ENCODE measurements at regions not wholly inside any gene's neighbourhood (a gene's known extent, or its start where the extent isn't known, plus 50 kb on each side); places are given as distances from the start of the nearest gene placed in this dataset.

DNA sequence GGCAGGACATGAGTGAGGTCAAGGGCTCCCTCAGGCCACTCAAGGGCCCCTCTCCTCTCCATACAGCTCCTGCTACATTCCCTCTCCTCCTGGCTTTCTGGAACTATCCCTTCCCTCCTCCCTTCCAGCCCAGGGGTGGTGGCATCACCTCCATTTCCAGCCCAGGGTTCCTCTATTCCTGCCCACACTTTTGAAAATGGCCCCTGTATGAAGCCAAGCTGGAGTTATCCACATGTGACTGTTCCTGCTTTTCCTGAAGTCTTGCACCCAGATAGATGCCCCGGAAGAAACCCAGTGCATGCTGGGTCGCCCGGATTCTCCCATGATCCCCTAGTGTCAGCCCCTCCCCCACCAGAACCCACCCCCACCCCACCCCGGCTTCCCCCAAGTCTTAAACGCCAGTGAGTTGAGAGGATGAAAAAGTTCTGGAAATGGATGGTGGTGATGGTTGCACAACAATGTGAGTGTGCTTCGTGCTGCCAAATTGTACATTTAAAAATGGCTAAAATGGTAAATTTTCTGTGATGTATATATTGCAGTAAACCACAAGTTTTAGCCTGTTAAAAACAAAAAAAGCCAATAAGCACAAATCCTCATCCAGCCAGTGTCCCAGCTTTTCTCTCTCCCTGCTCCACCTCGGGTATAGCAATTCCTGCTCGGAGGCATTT is 136.9 kb downstream of the SCARB1 start:
- in situ Hi-C loops (cut with MboI; ENCODE audit: low sequenced_read_pairs) = no loop called here

DNA sequence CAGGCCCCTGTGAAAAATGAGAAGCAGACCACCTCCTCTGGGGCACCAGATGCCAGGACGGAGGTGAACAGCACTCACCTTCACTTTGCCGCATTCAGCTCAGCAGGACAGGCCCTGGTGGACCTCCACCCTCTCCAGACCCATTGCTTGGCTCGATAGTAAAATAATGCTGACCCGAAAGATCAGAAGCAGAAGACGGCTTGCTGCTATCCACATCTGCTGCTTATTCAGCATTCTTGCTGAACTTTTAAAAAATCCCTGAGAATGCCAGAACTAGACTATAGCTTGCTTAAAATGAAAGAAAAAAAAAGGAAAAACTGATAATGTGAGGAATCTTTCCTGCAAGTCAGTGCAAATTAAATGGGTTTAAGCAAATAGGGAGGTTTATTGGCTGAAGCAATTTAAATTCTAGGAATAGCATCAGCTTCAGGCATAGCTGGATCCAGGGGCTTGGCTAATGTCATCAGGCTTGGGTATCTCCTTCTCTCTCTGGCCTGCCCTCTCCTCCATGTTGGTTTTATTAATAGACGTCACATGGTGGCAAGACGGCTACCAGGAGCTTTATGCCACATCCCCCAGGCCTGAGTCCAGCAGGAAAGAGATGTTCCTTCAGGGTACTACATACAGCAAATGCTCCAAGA is 137.9 kb downstream of the SCARB1 start:
- in situ Hi-C loops (cut with MboI; ENCODE audit: low sequenced_read_pairs) = no loop called here

DNA sequence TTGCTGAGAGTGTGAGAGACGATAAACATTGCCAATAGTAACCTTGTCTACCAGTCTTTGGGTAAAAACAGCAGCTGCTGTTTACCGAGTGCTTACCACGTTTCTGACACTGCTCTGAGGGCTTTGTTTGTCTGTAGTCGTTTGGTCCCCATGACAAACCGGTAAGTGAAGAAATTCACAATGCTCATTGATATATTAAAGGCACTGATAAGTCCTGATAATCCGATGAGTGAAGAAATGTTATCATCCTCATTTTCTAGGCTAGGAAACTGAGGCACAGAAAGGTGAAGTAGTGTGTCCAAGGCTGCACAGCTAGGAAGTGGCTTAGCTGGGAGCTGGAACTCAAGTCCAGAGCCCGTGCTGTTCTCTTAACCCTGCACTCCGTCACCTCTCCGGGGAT is 138.6 kb downstream of the SCARB1 start:
- in situ Hi-C loops (cut with MboI; ENCODE audit: low sequenced_read_pairs) = no loop called here

DNA sequence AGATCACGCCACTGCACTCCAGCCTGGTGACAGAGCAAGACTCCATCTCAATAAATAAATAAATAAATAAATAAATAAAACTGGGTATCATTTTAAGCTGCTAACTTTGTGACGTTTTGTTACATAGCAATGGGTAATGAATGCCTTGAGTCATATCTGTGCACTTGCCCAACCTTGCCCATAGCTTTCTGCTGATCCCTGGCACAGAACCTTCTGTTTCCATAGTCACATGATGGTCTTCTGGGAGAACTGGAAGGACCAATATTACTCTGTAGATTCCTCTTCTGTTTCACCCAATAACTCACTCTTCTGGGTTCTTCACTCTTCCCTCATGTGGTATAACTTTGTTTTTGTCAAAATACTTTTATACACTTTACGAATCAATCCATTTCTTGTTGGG is 140.8 kb downstream of the SCARB1 start:
- in situ Hi-C loops (cut with MboI; ENCODE audit: low sequenced_read_pairs) = no loop called here

DNA sequence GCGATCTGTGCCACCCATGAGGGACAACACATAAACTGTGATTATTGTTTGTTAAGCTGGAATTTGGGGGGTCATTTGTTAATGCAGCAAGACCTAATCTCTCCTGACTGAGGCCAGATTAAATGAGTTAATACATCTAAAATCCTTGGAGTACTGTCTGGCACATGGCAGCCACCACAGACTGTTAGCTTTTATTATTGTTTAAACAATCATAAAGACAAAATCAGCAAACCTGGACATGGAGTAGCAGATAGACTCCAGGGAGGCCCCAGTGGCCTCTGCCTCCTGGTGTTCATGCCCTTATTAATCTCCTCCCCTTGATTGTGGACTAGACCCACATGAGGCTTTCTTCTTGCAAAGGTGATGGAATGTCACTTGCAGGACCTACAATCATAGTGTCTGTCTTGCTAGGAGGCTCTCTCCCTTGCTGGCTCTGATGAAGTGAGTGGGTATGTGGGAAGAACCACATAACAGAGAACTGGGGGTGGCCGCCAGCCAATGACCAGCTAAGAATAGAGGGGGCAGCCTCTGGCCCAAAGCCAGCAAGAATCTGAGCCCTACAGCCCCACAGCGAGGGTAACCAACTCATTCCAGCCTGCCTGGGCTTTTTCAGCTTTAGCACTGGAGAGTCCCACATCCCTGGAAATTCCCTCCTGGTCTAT is 142.0 kb downstream of the SCARB1 start:
- in situ Hi-C loops (cut with MboI; ENCODE audit: low sequenced_read_pairs) = no loop called here

DNA sequence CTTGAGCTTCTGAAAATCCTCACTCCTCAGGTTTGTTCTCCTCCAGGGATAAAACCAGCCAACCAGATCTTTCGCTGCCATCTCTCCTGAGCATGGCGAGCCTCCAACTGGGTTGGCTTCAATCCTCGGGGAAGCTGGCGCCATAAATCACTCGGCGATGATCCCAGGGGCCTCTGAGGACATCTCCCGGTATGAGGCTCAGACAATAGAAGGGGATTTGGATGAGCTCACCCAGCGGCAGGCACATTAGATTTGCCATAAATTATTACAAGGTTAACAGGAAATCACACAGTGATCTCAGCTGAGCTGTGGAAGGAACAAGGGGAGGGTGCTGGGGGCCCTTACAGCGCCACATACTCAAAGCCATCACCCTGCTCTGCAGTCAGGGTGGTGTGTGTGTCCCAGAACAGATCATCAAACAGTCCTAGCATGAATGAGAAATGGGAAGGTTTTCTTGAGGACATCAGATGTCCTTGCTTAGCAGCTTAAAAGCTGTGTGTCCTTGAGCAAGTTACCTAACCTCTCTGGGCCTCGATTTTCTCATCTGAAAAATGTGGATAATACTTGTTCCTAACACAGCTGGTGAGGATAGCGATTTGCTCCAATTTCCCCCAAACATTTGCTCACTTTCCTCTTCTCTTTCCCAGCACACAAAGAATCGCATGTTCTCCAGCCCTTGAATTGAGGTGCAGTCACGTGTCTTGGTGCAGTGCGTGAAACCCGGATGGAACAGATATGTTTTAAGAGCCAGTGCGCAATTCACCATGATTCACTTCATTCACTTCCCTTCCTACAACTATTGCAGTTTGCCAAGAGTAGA is 142.8 kb downstream of the SCARB1 start:
- in situ Hi-C loops (cut with MboI; ENCODE audit: low sequenced_read_pairs) = no loop called here

DNA sequence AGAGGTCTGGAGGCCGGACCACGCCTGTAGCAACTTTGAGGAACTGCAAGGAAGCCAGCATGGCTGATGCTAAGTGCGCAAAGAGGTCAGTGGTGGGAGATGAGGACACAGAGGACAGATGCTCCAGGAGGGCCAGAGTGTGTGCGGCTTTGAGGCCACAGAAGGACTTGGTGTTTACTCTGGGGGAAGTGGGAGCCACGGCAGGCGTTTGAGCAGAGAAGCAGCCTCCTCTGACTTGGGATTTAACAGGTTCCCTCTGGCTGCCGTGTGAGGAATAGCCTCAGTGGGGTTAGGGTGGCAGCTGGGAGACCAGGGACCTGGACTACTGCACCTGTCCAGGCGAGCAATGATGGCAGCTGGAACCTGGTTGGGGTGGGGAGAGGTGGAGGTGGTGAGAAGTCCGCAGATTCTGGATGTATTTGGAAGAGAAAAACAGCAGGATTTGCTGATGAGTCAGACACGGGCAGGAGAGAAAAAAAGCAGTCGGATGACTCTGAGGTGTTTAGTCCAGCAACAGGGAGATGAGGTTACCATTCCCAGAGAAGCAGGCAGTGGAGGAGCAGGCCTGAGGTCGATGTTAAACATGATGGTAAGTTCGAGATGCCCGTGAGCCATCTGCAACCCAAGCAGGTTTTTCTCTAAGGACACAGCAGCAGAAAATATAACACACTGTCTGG is 143.5 kb downstream of the SCARB1 start:
- in situ Hi-C loops (cut with MboI; ENCODE audit: low sequenced_read_pairs) = no loop called here

DNA sequence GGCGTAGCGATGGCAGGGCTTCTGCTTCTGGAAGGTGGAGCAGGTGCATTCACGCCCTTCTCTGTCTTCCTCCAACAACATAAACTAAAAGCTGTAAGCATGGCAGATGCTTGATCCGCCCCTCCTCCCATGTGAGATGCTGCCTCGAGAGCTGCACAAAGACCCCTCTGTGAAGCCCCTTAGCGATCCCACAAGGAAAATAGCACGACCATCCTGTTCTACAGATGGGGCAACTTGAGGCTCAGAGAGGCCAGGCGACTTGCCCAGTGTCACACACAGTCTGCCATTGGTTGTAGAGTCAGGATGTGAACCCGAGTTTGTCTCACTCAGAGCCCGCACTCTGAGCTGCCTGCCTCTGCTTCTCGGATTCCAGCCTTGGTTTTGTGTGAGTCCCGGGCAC is 144.4 kb downstream of the SCARB1 start:
- in situ Hi-C loops (cut with MboI; ENCODE audit: low sequenced_read_pairs) = no loop called here

DNA sequence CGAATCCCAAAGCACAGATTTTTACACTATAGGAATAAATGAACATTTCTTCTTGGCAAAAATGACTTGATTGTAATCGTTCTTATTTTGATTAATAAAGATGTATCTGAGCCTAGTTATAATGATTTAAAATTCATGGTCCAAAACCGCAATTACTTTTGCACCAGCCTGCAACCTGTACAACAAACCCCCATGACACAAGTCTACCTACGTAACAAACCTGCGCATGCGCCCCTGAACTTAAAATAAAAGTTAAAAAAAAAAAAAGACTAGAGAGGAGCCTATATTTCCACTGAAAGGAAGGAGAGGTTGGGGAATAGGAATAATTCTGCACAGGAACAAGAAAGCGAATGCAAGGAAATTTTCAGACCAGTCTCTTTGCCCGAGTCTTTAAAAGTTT is 145.2 kb downstream of the SCARB1 start:
- in situ Hi-C loops (cut with MboI; ENCODE audit: low sequenced_read_pairs) = no loop called here

DNA sequence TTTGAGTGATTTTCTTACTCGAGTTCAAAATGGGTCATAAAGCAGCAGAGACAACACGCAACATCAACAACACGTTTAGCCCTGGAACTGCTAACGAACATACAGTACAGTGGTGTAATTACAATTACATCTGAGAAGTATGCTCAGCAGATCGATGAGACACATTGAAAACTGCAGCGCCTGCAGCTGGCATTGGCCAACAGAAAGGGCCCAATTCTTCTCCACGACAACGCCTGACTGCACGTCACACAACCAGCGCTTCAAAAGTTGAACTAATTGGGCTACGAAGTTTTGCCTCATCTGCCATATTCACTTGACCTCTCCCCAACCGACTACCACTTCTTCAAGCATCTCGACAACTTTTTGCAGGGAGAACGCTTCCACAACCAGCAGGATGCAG is 145.6 kb downstream of the SCARB1 start:
- in situ Hi-C loops (cut with MboI; ENCODE audit: low sequenced_read_pairs) = no loop called here

DNA sequence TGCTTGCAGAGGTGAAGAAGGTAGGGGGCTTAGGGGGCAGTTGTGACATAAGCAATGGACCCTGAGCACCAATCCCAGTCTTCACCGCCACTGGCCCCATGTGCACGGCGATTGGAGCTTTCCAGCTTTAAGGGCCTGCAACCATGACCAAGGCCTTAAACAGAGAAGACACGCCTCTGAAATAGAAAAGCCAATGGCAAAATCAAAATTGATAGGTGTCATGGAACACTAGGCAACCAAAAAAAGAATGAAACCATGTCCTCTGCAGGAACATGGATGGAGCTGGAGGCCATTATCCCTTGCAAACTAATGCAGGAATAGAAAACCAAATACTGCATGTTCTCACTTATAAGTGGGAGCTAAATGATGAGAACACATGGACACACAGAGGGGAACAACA is 146.3 kb downstream of the SCARB1 start:
- in situ Hi-C loops (cut with MboI; ENCODE audit: low sequenced_read_pairs) = no loop called here

DNA sequence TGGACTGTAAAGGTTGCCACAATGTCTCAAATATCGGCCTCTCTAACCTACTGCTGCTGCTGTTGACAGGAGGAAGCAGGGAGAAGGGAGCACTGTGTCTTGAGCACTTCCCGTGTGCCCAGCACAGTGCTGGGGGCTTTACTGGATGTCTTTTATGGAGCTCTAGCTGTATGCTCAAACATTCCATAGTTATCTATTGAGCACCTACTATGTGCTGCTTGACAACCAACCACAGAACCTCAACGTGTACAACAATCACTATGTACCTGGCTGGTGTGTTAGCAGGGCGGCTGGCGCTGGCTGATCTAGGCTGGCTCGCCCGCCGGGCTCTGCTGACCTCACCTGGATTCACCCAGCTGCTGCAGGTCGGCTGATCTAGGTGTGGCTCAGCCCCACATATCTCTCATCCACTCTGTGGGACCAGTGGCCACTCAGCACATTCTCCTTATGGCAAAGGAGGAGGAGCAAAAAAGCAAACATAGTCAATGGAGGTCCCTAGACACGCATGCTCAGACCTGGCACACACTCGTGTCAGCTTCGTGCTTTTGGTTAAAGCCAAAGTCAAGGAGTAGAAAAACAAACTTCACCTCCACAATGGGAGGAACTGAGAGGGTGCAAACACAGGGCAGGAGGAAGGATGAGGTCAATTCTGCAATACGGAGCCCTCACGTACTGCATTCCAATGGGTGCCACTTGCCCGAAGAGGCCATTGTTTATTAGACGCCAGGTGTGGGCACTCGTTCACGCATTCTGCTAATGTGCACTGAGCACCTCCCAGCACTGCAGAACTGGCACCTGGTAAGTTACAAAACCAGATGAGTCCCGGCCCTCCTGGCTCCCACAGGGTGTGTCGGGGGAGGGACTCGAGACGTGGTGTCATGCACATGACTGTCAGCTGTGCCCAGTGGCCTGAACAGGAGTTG is 147.2 kb downstream of the SCARB1 start:
- in situ Hi-C loops (cut with MboI; ENCODE audit: low sequenced_read_pairs) = no loop called here

DNA sequence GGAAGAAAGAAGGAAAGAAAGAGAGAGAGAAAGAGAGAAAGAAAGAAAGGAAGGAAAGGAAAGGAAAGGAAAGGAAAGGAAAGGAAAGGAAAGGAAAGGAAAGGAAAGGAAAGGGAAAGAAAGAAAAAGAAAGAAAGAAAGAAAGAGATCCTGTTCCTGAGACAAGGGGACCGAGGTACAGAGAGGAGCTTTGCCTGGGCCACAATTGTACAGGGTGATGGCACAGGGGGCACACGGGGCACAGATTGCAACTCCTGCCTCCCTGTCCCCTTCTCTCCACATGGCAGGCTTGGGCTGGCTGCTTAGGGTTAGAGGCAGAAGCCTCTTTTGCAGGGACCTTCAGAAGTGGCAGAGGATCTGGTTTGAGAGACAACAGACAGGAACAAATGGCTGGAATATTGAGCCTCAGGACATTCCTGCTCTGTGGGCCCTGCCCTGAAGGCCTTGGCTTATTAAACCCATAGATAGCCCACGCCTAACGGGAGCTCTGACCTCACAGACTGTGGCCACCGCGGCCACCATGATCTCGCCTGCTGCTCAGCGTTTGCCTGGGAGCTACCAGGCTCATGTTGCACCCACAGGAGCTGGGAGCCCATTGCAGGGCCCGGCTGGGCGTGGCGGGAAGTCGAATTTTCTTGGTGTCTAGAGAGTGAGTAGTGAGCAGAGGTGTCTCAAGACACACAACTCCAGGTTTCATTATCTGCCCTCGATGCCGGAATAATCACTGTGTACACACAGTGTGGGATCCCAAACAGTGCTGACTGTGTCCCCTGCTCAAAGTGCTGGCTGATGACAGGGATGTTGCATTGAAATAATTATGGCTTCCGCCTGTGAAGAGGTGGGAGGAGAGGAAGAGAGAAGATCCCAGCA is 147.9 kb upstream of the NCOR2 start:
- in situ Hi-C loops (cut with MboI; ENCODE audit: low sequenced_read_pairs) = no loop called here

DNA sequence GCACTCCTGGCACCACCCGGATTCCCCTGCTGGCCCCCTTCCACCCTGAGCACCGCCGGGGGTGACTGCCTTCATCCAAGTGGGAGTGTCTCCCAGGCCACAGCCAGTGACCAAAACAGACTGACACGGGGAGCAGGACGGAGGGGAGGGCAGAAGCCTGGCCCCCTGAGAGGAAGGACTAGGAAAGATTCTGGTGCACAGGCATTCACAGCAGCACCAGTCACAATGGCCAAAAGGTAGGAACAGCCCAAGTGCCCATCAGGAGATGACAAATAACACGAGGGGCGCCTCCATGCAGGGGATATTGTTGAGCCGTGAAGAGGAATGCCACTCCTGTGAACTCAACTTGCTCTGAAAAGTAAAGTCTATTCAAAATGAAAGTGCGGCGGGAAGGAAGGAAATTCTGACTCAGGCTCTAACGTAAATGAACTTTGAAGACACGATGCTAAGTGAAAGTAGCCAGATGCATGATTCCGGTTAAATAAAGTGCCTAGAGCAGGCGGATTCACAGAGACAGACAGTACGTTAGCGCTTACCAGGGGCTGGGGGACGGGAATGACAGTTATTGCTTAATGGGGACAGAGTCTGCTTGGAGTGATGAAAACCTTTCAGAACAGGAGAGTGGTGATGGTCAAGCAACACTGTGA is 146.1 kb upstream of the NCOR2 start:
- in situ Hi-C loops (cut with MboI; ENCODE audit: low sequenced_read_pairs) = no loop called here

DNA sequence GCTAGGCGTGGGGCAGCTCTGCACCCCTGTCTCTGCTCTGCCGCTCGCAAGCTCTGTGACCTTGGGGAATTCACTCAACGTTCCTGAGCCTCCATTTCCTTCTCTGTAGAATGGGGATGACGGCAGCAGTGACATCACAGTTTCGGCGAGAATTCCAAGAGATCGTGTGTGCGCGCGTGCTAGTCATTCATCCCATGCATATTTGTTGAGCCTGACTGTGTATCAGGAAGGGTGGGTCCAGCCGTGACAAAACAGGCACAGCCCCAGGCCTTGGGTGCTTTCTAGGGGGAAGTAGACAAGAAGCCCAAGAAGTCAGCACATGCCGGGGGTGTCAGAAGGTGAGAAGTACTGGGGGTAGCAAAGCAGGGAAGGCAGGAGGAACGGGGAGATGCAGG is 145.6 kb upstream of the NCOR2 start:
- in situ Hi-C loops (cut with MboI; ENCODE audit: low sequenced_read_pairs) = no loop called here

DNA sequence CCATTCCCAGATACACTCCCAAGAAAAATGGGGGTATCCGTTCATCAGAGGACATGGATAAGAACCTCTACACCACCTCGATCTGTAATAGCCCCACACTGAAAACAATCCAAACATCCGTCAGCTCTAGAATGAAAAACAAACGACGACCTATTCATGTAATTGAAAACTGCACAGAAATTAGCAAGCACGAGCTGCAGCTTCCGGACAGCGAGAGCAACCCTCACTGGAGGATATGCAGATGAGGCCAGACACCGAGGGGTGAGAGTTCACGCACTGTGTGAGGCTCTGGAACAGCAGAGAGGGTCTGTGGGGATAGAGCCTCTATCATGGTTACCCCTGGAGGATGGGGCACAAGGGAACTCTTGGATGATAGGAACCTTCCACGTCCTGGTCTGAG is 143.9 kb upstream of the NCOR2 start:
- in situ Hi-C loops (cut with MboI; ENCODE audit: low sequenced_read_pairs) = no loop called here

DNA sequence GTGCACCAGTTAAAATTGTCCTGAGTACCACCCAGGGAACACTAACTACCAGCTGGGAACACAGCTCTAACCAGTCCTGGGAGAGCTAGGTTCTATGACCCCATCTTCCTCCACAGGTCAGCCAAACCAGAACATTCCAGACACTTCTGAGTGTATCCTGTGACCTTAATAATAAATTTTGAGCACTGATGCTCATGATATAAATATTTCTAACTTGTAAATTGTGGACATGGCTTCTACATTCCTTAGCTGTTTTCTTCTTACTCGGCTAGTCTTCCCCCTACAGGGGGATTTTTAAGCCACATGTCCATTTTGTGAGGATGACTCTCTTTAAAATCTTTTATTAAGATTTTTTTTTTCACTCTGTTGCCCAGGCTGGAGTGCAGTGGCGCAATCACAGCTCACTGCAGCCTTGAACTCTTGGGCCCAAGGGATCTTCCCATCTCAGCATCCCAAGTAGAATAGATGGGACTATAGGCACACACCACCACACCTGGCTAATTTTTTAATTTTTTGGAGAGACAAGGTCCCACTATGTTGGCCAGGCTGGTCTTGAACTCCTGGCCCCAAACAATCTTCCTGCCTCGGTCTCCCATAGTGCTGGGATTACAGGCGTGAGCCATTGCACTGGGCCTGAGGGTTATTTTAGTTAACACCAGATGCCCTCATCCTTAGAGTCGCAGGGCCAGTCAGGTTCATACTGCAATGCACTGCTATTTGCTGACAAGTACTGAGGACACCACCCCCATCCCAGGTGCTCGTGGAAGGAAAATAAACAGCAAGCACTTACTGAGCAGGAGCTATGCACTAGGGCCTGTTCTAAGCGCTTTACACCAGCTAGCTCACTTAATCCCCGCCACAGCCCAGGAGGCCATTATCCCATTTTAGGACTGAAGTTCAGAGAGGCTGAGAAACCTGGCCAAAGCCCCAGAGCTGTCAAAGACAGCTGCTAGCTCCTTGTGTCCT is 142.6 kb upstream of the NCOR2 start:
- in situ Hi-C loops (cut with MboI; ENCODE audit: low sequenced_read_pairs) = no loop called here

Measured in HL-60/S4 treated with phorbol 12-myristate 13-acetate at 8.2 ng/mL for 4 days and 3 days (cell line).